ENCODE measurements at regions not wholly inside any gene's neighbourhood (a gene's known extent, or its start where the extent isn't known, plus 50 kb on each side); places are given as distances from the start of the nearest gene placed in this dataset.
A peak's percentile ranks its signal among the peaks of the same experiment; 100 is the strongest.

DNA sequence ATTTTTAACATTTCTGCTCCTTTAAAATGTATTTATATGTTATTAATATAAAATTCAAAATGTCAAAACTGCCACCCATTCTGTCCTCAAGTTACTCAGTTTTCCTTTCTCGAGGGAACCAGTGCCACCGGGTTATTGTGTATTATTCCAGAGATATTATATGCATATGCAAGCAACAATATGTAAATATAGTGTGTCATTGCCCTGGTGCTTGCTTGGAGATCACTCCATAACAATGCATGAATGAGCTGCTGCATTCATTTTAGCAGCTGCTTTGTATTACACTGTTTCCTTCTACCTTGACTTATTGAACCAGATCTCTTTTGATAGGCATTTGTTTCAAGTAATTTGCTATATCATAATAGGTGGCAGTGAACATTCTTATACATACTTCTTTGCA is 509.1 kb downstream of the MCTP2 start (continued):
- TF ChIP-seq, protein P1, sequence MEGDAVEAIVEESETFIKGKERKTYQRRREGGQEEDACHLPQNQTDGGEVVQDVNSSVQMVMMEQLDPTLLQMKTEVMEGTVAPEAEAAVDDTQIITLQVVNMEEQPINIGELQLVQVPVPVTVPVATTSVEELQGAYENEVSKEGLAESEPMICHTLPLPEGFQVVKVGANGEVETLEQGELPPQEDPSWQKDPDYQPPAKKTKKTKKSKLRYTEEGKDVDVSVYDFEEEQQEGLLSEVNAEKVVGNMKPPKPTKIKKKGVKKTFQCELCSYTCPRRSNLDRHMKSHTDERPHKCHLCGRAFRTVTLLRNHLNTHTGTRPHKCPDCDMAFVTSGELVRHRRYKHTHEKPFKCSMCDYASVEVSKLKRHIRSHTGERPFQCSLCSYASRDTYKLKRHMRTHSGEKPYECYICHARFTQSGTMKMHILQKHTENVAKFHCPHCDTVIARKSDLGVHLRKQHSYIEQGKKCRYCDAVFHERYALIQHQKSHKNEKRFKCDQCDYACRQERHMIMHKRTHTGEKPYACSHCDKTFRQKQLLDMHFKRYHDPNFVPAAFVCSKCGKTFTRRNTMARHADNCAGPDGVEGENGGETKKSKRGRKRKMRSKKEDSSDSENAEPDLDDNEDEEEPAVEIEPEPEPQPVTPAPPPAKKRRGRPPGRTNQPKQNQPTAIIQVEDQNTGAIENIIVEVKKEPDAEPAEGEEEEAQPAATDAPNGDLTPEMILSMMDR (conservative IDR thresholded peaks at IDR 0.05; ENCODE audit: low read depth in 2 of 2), result no peak
- TF ChIP-seq, protein P2, sequence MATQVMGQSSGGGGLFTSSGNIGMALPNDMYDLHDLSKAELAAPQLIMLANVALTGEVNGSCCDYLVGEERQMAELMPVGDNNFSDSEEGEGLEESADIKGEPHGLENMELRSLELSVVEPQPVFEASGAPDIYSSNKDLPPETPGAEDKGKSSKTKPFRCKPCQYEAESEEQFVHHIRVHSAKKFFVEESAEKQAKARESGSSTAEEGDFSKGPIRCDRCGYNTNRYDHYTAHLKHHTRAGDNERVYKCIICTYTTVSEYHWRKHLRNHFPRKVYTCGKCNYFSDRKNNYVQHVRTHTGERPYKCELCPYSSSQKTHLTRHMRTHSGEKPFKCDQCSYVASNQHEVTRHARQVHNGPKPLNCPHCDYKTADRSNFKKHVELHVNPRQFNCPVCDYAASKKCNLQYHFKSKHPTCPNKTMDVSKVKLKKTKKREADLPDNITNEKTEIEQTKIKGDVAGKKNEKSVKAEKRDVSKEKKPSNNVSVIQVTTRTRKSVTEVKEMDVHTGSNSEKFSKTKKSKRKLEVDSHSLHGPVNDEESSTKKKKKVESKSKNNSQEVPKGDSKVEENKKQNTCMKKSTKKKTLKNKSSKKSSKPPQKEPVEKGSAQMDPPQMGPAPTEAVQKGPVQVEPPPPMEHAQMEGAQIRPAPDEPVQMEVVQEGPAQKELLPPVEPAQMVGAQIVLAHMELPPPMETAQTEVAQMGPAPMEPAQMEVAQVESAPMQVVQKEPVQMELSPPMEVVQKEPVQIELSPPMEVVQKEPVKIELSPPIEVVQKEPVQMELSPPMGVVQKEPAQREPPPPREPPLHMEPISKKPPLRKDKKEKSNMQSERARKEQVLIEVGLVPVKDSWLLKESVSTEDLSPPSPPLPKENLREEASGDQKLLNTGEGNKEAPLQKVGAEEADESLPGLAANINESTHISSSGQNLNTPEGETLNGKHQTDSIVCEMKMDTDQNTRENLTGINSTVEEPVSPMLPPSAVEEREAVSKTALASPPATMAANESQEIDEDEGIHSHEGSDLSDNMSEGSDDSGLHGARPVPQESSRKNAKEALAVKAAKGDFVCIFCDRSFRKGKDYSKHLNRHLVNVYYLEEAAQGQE (IDR thresholded peaks at IDR 0.05; ENCODE audit: unreplicated experiment), result no peak
- TF ChIP-seq CREB1 (CRISPR knock-in tag; IDR thresholded peaks at IDR 0.05; ENCODE audit: low read depth), result no peak

DNA sequence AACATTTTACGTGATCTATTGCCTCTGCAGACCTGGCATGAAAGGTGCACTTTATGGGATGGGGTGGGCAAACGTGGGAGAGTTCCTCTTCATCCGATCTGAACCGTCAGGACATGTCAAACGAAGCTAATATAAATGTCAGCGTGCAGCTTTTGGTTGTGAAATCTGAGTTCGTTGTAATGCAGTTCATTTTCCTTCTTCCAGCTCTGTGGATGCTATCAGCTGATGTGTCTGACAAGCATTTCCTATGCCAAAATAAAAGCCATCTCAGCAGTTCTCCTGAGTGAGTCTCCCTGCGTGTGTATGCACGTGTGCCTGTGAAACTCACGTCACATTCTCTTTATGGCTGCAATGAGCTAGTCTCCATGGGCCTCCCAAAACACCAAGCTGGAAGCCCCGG is 512.3 kb downstream of the MCTP2 start:
- H3K9me2 ChIP-seq (ENCODE audit: insufficient read depth), result peaks cover 9% of the 10 kb centered on the region; the same call in 1 of the 2 replicates
- no peak overlapping the region for H3K27ac ChIP-seq (ENCODE audit: low read depth)
- Mint-ChIP-seq H3K36me3 (ENCODE audit: low read depth) (no peaks in the 10 kb centered on the region), H3K9me3 (no peaks in the 10 kb centered on the region), H3K27me3 (ENCODE audit: insufficient read depth, low read depth, poor library complexity) (peaks cover 3% of the 10 kb centered on the region), H3K4me3 (no peak overlapping the region), H3K27ac (no peak overlapping the region), H3K4me1 (peaks cover 27% of the 10 kb centered on the region)
- no peak overlapping the region for H3K4me3 ChIP-seq
- H3F3A ChIP-seq (replicated peaks; ENCODE audit: low read depth), result no peaks in the 10 kb centered on the region
- no peaks in the 10 kb centered on the region for H3K27me3 ChIP-seq (ENCODE audit: insufficient read depth)
- peaks cover 11% of the 10 kb centered on the region for H3K4me1 ChIP-seq (ENCODE audit: insufficient read depth)
- ATAC-seq (peak; percentile 46), DNase-seq (ENCODE audit: low spot score) (no peak)
- no peak overlapping the region for H3K4me2 ChIP-seq
- no peak overlapping the region for H2AFZ ChIP-seq
- no peaks in the 10 kb centered on the region for H4K20me1 ChIP-seq (replicated peaks; ENCODE audit: insufficient read depth)
- no peaks in the 10 kb centered on the region for H3K36me3 ChIP-seq (ENCODE audit: insufficient read depth)
- H3K79me2 ChIP-seq (replicated peaks; ENCODE audit: insufficient read depth), result no peaks in the 10 kb centered on the region
- no peak for TF ChIP-seq ZNF114 (CRISPR knock-in tag; IDR thresholded peaks at IDR 0.05)
- TF ChIP-seq, protein P3, sequence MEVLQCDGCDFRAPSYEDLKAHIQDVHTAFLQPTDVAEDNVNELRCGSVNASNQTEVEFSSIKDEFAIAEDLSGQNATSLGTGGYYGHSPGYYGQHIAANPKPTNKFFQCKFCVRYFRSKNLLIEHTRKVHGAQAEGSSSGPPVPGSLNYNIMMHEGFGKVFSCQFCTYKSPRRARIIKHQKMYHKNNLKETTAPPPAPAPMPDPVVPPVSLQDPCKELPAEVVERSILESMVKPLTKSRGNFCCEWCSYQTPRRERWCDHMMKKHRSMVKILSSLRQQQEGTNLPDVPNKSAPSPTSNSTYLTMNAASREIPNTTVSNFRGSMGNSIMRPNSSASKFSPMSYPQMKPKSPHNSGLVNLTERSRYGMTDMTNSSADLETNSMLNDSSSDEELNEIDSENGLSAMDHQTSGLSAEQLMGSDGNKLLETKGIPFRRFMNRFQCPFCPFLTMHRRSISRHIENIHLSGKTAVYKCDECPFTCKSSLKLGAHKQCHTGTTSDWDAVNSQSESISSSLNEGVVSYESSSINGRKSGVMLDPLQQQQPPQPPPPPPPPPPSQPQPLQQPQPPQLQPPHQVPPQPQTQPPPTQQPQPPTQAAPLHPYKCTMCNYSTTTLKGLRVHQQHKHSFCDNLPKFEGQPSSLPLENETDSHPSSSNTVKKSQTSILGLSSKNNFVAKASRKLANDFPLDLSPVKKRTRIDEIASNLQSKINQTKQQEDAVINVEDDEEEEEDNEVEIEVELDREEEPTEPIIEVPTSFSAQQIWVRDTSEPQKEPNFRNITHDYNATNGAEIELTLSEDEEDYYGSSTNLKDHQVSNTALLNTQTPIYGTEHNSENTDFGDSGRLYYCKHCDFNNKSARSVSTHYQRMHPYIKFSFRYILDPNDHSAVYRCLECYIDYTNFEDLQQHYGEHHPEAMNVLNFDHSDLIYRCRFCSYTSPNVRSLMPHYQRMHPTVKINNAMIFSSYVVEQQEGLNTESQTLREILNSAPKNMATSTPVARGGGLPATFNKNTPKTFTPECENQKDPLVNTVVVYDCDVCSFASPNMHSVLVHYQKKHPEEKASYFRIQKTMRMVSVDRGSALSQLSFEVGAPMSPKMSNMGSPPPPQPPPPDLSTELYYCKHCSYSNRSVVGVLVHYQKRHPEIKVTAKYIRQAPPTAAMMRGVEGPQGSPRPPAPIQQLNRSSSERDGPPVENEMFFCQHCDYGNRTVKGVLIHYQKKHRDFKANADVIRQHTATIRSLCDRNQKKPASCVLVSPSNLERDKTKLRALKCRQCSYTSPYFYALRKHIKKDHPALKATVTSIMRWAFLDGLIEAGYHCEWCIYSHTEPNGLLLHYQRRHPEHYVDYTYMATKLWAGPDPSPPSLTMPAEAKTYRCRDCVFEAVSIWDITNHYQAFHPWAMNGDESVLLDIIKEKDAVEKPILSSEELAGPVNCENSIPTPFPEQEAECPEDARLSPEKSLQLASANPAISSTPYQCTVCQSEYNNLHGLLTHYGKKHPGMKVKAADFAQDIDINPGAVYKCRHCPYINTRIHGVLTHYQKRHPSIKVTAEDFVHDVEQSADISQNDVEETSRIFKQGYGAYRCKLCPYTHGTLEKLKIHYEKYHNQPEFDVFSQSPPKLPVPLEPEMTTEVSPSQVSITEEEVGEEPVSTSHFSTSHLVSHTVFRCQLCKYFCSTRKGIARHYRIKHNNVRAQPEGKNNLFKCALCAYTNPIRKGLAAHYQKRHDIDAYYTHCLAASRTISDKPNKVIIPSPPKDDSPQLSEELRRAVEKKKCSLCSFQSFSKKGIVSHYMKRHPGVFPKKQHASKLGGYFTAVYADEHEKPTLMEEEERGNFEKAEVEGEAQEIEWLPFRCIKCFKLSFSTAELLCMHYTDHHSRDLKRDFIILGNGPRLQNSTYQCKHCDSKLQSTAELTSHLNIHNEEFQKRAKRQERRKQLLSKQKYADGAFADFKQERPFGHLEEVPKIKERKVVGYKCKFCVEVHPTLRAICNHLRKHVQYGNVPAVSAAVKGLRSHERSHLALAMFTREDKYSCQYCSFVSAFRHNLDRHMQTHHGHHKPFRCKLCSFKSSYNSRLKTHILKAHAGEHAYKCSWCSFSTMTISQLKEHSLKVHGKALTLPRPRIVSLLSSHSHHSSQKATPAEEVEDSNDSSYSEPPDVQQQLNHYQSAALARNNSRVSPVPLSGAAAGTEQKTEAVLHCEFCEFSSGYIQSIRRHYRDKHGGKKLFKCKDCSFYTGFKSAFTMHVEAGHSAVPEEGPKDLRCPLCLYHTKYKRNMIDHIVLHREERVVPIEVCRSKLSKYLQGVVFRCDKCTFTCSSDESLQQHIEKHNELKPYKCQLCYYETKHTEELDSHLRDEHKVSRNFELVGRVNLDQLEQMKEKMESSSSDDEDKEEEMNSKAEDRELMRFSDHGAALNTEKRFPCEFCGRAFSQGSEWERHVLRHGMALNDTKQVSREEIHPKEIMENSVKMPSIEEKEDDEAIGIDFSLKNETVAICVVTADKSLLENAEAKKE (CRISPR knock-in tag; IDR thresholded peaks at IDR 0.05), result no peak
- TF ChIP-seq JUNB (IDR thresholded peaks at IDR 0.05; ENCODE audit: unreplicated experiment), result no peak
- no peak for TF ChIP-seq CREB1 (CRISPR knock-in tag; IDR thresholded peaks at IDR 0.05; ENCODE audit: low read depth)
- no peak for TF ChIP-seq NANOG (IDR thresholded peaks at IDR 0.05; ENCODE audit: borderline replicate concordance)
- TF ChIP-seq STAT1 (IDR thresholded peaks at IDR 0.05; ENCODE audit: unreplicated experiment), result no peak
- TF ChIP-seq ZNF331 (CRISPR knock-in tag; IDR thresholded peaks at IDR 0.05; ENCODE audit: low read depth), result no peak
- TF ChIP-seq, protein P2 (IDR thresholded peaks at IDR 0.05; ENCODE audit: unreplicated experiment), result no peak
